Left renal cortex interstitium (tissue), 4 donors: ENCODE measurements at regions not wholly inside any gene's neighbourhood (a gene's known extent, or its start where the extent isn't known, plus 50 kb on each side); places are given as distances from the start of the nearest gene placed in this dataset.
A peak's percentile ranks its signal among the peaks of the same experiment; 100 is the strongest.
"Not testable (repeated sequence)": the region's sequence is repeated elsewhere in the genome, so short reads cannot be mapped to it uniquely, and the experiment has no call there.

Source experiments
- DNase-seq, 4 donors: peaks; one replicate each; pipeline ENCODE4 v3.0.0-alpha.2; 2013; ENCODE audit warnings: low read depth in 4 of 4, low spot score in 2 of 4, missing footprints in 1 of 4

DNA sequence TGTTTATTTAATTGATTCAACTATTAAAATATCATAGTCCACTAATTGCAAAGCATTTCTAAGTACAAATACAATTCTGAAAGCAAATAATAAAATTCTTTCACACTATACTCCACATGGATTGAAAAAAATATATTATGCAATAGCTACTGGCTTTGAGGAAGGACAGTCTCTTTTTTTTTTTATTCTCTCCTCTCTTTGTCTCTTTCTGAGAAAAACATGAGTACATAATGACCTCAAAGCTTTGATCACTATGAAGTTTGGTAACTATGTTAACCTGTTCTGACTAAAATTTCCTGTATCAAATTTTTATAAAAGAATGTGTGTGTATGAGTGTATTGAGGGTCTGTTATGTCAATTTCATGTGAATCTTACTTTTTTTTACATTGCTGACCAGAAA lies 96.2 kb downstream of the RGS2 start:
- no peak for DNase-seq

DNA sequence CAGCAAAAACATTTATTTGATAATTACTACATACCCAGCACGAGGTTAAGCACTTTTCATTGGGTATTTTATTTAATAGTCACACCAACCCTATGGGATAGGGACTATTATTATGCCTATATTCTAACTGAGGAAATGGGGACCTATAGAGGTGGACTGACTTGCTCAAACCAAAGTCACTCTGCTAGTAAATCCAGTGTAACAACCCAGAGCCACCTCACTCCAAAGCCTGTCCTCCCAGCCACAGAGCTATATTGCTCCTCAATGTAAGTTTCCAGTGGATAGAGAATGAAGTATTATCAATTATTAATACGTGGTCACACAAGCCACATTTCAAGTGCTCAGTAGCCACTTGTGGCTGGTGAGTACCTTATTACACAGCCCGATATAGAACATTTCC lies 97.5 kb downstream of the RGS2 start:
- no peak for DNase-seq

DNA sequence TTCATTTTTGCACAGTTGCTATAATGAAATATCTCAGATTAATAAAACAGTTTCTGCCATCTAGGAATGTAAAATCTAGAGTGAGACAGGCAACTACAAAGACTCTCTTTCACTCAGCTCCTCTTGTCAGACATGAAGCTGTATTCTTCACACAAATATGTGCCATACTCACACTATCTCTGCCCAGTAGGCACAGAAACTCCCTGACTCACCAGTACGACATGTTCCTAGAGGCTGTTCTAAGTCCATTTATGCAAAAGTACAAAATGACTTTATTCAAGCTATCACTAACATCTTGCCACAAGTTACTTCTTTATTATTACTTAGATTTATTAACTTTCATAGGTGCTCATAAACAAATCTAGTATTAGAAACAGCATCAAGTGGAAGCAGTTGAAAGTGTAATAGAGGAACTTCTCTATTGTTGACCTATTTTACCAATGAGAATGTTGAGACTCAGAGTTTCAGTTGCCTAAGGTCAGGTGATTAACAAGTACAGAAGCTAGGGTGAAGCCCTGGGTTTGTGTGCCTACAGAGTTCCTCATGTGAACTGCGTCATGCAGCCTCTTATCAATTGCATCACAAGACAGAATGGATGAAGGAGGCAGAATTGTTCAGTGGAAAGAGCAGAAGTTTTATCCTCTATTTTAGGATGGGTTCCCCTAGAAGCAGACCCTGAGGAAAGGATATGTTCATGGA lies 98.9 kb downstream of the RGS2 start:
- no peak for DNase-seq

DNA sequence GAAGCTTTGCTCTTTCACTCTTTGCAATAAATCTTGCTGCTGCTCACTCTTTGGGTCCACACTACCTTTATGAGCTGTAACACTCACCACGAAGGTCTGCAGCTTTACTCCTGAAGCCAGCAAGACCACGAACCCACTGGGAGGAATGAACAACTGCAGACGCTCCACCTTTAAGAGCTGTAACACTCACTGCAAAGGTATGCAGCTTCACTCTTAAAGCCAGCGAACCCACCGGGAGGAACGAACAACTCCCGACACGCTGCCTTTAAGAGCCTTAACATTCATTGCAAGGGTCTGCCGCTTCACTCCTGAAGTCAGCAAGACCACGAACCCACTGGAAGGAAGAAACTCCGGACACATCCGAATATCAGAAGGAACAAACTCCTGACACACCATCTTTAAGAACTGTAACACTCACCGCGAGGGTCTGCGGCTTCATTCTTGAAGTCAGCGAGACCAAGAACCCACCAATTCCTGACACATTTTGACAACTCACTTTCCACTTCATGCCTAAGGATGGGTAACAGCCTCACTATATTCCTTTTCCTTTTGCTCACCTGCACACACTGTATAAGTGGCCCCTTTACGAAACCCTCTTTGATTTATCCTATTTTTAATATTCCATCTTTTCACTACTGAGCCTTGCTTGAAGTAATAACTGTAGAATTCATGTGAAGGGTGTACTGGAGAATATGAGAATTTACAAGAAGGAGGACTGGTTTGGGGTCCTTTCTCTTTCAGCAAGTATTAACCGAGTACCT lies 103.2 kb downstream of the RGS2 start:
- DNase-seq = not testable (repeated sequence)

DNA sequence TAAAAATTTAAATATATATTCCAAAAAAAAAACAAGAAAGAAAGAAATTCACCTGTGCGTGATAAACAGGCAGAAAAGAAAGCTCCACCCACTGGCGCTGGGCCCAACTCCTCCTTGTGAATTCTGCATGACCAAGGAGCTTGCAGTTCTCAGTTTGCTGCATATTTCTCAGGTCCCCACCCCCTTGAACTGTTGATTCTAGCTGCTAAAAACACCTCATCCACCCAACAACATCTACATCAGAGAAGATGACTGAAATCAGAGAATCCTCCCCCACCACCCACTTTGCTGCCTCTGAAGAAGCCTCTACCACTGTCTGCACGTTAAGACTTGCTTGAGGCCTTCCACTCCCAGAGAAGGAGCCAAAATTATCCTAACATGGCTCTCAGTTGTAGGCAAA lies 104.8 kb downstream of the RGS2 start:
- DNase-seq = no peak

DNA sequence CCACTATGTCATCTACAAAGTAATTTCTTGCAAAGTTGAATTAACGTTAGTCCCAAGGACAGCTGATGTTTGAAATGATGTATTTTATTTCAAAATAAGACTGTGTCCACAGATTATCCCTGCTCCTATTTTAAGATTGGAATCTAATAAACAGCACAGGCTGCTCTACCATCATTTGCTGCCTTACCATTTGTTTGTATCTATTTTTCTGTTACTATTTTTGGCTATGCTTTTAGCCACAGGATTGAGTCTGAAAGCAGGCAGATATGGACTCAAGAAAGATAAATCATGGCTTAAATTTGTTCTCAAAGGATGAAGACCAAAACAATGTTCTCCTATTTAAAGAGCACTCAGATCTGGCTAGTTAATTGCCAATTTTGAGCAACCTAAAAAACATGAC lies 105.3 kb downstream of the RGS2 start:
- no peak for DNase-seq

DNA sequence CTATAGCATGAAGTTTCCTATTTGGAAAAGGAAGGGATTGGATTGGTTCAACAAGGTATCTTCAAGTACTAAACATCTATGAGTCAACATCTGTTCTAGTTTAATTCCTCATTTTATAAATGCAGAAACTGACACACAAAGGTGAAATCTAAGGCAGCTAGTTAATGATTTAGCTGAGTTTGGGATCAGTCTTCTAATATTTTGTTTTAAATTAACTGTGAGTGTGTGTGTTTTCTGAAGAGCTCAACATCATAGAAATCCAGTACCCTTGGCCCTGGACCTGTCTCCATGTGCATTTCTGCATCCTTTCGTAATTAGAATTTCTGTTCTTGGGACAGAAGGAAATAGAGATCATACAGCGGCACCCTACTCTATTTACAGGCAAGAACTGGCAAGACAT lies 105.9 kb downstream of the RGS2 start:
- no peak for DNase-seq

DNA sequence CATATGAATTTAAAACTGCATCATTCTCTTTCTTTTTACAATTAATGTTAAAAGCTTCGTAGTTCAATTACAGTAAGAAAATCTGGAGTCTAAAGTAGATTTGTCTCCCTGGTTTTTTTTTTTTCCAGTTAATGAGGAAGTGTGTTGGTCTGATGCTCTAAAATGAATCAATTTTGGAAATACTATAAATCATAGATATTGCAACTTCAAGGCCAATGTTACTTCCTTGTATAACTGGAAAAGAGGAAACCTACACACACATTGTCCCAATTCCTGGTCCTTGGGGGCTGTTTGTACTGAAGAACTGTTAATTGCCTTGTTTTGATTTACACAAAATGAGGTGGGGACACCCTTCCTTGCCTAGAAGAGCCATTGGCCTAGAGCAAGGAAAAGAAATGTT lies 107.2 kb downstream of the RGS2 start:
- DNase-seq = no peak

DNA sequence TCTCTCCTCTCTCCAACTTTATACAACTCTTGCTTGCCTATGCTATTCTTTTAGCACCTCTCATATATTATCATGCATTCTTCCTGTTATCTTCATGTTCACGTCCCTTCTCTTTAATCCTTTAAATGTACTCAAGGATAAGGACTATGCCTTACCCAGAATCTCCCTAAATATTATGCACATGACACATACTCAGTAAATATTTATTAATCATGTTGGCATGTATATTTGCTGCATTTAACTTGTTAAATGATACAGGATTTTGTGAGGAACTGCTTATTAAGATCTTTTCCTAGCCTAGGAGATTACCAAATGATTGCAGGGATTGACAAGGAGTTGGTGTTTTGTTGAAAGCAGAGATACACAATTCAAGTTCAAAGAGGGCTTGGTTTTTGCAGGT lies 109.4 kb downstream of the RGS2 start:
- DNase-seq = no peak

DNA sequence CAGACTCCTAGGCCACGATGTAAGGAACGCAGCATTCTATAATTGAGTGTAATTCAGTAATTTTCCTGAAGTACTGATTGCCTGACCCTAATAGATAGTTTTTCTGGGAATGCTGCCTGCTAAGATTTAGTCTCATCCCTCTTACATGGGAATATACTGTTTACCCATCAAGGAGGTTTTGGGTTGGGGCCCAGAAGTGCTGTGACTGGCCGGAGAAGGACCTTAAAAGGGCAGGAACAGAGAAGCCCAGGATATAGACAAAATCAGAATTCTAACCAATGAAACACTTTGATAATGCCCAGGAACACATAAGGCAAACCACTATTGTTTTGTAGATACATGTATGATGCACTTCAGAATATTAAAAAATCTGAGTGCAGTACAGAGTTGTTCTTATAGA lies 111.6 kb downstream of the RGS2 start:
- no peak for DNase-seq

DNA sequence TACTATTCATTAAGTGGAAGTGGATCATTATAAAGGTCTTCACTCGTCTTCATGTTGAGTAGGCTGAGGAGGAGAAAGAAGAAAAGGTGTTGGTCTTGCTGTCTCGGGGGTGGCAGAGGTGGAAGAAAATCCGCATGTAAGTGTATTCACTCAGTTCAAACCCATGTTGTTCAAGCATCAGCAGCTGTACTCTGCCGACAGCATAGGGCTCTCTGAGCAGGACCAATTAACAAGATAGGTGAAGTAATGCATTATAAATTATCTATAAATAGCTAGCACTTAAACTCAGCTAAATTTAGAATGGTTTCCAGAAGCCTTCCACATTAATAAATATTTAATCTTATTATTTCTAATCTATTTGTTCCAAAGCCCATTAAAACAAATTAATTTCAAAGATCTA lies 116.8 kb downstream of the RGS2 start:
- DNase-seq = no peak

DNA sequence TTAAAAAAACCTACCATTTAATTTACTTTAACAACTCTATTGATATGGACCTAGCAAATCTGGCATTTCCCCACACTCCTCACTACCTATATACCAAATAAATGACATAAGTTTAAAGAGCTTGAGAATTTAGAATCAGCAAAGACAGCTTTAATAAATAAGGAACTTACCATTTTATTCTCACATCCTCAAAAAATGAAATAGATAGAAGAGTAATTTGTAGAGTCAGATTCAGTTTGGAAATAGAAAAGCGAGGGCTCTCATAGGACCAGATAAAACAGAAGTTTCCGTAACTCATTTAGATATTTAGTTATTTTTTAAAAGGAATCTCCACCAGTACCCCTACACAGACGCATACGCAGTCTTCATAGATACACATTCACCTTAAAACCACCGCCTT lies 117.9 kb downstream of the RGS2 start:
- DNase-seq = no peak

DNA sequence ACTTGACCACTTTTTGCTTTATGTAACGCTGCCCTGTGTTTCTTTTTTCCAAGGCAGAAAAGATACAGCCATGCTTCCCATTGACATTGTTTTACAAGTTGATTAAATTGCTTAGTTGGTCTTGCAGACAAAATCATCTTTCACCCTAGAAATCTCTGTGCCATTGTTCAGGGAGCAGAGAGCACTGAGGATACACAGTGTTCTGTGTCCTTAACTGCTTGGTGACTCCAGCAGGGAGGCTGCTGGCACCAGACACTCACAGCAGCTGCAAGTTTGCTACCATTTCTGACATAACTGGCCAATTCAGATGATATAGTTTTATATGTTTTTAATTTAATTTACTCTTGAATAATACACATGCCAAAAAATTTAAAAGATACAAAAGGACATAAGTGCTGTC lies 118.7 kb downstream of the RGS2 start:
- DNase-seq = no peak

DNA sequence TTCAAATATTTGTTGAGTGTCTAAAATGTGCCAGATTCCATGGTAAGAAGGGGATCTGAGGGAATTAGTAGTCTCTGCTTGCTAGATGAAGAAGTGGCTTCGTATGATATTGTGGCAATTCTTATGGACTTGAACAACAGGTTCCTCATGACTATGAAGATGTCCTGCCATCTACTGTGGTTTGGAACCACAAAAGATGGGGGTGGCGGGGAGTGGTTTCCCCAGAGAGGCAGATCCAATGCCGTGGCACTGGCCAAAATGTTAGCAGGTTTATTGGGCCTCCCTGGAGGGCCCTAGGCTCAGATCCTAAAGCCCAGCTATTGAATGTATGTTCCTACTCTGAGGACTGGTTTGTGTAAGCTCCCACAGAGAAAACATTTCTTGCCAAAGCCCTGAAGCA lies 120.8 kb downstream of the RGS2 start:
- no peak for DNase-seq

DNA sequence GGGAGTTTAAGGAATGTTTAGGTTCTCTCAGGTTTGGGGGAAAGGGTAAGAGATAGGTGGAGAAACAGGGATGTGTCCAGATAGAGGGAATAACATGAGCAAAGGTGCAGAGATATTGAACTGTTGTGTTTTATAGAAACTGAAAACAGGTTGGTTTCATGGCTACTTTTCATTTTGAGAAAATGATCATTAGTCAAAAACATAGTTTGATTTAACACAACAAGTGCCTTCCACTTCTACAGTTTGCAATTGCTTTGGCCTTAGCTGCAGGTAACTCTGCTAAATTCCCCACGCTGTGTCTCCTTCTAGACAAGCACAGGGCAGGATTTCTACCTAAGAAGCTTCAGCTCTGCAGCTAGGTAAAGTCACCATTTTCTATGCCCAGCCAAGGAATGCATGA lies 124.9 kb downstream of the RGS2 start:
- DNase-seq = no peak

DNA sequence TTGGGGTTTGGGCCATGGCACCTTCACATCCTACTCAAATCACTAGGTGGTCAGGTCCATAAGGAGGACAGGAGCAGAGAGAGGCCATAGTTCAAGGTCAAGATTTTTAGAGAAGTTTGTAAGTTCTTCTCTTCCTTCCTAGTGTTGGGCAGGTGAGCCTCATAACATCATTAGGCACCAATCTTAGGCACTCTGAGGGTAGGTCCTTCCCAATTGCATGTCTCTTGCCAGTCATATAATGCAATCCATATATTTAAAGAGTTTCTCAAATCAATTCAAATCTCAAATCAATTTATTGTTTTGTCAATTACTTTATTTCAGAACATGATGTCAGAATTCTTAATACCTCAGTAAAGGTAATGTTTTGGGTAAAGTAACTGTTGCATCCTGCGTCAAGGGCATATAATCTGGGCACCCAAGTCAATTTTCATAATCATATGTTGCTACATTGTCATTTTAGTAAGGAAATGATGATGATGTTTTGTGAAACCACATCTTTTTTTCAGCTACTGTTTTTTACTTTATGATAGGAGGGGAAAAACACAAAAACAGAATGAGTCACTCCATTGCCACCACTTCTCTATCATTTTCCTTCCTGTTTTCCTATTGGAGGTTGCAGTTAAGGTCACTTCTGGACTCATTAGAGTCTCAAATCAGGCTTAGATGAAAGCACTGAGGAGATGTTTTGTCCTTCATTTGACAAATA lies 122.7 kb downstream of the UCHL5 start:
- DNase-seq = no peak

DNA sequence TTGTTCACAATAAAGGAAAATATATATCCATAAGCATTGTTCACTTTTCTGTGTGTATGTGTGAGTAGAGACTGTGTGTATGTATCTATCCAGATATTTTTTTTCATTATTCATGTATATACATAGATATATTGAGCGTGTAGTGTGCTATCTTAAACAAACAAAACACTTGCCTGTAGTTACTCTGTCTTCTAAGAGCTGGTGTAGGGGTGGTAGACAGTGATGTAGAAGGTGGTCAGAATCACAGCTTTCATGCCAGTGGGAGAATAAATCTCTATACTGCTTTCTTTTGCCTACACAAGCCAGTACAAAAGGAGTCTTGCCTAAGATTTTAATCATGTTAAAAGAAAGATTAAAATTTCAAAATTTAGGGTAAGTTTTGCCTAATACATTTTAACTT lies 122.0 kb downstream of the UCHL5 start:
- DNase-seq = no peak

DNA sequence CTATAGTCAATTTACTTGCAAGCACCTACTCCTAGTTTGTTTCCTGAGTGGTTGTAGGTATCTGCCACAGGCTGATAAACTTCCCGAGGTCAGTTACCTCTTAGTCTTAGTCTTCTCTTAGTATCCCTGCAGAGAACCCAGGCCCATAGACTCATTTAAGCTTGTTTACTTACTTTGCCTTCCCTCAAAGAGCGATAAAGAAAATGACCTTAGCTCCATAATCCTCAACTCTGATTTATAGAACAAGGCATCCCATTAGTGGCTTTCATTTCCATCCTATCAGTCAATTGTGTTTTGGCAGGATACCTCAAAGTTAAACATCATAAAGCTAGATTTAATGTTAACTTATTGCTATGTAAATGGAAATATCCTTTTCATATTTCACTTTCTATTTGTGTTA lies 119.7 kb downstream of the UCHL5 start:
- DNase-seq = no peak

DNA sequence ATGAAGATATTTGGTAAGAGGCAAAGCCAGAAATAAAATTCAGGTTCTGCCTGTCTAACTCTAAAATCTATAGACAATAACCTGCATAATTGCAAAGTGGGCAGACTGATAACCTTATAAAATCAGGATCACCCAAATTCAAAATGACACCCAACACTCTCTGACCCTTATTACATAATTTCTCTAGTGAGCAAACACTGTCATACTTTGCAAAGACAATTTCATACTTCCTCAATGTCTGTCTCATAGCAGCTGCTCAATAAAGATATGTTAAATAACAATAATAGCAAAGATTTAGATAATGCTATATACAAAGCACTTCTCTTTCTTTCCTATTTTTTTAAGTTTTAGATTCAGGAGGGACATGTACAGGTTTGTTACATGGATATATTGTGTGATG lies 118.5 kb downstream of the UCHL5 start:
- no peak for DNase-seq

DNA sequence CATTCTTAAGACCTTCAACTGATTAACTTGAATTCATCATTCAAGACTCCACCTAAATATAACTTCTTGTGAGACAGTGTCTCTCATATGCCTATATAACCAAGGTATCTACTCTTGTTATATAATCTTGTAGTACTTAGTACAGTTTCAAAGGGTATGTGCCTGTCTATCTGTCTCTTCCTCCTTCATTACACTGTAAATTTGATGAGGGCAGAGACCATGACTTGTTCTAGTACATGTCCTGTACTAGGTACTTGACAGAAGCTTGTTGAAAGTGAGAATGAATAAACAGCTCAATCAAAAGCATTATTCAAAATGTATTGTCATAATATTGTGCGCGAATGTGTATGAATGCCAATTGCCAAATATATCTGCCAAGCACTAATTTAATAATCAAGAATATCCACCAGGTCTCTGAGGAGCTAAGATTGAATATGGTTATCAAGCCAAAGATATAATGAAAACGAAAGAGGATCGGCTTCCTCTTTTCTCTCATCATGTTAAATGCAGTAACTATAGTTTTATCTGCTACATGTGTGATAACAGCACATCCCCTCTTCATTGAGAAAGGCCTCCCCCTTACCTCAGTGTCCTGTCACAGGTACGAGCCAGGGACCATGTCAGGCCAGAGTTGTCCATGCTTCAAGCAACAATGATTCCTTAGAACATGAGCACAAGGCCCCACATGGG lies 117.3 kb downstream of the UCHL5 start:
- DNase-seq = no peak

DNA sequence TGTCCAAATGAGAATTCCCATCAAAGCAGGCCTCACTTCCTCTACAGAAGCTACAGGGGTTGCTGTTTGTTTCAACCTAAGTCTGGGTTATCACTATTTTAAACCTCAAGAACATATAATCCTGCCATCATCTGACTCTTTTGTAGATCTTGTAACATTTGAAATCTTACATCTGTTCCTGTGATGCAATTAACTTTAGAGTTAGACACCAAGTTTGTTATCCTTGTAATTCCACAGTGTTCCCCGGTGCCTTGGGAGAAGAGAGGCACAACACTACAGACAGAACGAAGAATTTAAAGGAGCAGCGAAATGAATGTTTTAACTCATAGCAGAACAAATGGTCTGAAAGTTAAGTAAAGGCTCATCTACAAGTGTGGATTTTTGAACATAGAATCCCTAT lies 116.1 kb downstream of the UCHL5 start:
- peak in 1 of 4 donors; percentile 9 for DNase-seq
